ENCODE measurements at regions not wholly inside any gene's neighbourhood (a gene's known extent, or its start where the extent isn't known, plus 50 kb on each side); places are given as distances from the start of the nearest gene placed in this dataset.

DNA sequence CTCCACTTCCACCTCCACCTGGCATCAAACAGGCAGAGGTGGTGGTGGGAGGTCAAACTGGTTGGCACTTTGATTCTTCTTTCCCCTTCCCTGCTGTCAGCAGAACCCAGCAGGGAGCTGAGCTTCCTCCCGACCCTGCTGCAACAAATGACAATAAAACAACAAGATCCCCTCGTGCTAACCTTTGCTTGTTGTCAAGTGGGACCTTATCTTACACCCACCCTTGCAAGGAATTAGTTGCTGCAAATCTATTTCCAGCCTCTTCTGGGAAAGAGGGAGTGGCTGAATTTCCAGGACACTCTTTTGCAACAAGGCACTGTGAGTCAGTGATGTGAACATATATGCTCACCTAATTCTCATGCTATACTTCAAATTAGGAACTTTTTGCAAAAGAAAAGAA, 655.1 kb downstream of the DSC3 start:
- TF ChIP-seq, protein P1, sequence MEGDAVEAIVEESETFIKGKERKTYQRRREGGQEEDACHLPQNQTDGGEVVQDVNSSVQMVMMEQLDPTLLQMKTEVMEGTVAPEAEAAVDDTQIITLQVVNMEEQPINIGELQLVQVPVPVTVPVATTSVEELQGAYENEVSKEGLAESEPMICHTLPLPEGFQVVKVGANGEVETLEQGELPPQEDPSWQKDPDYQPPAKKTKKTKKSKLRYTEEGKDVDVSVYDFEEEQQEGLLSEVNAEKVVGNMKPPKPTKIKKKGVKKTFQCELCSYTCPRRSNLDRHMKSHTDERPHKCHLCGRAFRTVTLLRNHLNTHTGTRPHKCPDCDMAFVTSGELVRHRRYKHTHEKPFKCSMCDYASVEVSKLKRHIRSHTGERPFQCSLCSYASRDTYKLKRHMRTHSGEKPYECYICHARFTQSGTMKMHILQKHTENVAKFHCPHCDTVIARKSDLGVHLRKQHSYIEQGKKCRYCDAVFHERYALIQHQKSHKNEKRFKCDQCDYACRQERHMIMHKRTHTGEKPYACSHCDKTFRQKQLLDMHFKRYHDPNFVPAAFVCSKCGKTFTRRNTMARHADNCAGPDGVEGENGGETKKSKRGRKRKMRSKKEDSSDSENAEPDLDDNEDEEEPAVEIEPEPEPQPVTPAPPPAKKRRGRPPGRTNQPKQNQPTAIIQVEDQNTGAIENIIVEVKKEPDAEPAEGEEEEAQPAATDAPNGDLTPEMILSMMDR (IDR thresholded peaks at IDR 0.05) = no peak
- H3K9me3 ChIP-seq = no peaks in the 10 kb centered on the region
- no peaks in the 10 kb centered on the region for H3K27me3 ChIP-seq
- no peak for ATAC-seq
- H3K4me1 ChIP-seq = no peaks in the 10 kb centered on the region
- no peaks in the 10 kb centered on the region for H3K36me3 ChIP-seq
- no peak overlapping the region for H3K4me3 ChIP-seq
- H3K27ac ChIP-seq = no peak overlapping the region
- DNase-seq = no peak
- intact Hi-C loops (cut with DNase I) = no loop called here

GRCh38 chr18:30386624-30387023, 655.9 kb downstream of the DSC3 start:
- Histone ChIP-seq H3K27ac (no peak overlapping the region), H3K9me3 (no peaks in the 10 kb centered on the region), H3K4me3 (no peak overlapping the region), H3K36me3 (no peaks in the 10 kb centered on the region), H3K4me1 (no peaks in the 10 kb centered on the region), H3K27me3 (no peaks in the 10 kb centered on the region)
- TF ChIP-seq, protein P1 (IDR thresholded peaks at IDR 0.05) = no peak
- ATAC-seq = no peak
- intact Hi-C loops (cut with DNase I) = no loop called here
- DNase-seq = no peak

DNA sequence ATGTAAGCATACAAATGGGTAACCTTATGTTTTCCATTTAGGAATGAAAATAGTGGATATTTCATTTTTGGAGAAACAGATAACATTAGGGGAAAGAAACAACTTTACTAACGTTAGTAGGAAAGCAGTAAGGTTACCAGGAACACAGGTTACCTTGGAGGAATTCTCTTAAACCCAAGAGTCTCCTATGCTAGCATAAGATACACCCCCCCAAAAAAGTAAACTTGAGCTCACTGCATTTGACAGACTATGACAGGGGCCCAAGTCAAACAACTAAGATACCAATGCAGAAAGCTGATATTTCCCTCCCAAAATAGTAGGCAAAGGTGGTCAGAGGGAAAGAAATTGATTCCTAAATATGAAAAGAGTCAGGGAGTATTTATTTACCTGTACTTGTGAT, 656.9 kb downstream of the DSC3 start:
- H3K27ac ChIP-seq = no peak overlapping the region
- H3K9me3 ChIP-seq = no peaks in the 10 kb centered on the region
- no peak for ATAC-seq
- H3K36me3 ChIP-seq = no peaks in the 10 kb centered on the region
- TF ChIP-seq, protein P1 (IDR thresholded peaks at IDR 0.05) = no peak
- H3K4me1 ChIP-seq = no peaks in the 10 kb centered on the region
- no peaks in the 10 kb centered on the region for H3K27me3 ChIP-seq
- DNase-seq = no peak
- H3K4me3 ChIP-seq = no peak overlapping the region
- intact Hi-C loops (cut with DNase I) = no loop called here

GRCh38 chr18:30381826-30382225, 660.7 kb downstream of the DSC3 start:
- no peak overlapping the region for H3K4me3 ChIP-seq
- intact Hi-C loops (cut with DNase I) = no loop called here
- no peak for ATAC-seq
- no peaks in the 10 kb centered on the region for H3K36me3 ChIP-seq
- TF ChIP-seq, protein P1 (IDR thresholded peaks at IDR 0.05) = no peak
- H3K27ac ChIP-seq = no peak overlapping the region
- H3K4me1 ChIP-seq = no peaks in the 10 kb centered on the region
- no peaks in the 10 kb centered on the region for H3K9me3 ChIP-seq
- no peaks in the 10 kb centered on the region for H3K27me3 ChIP-seq
- no peak for DNase-seq

- H3K27me3 ChIP-seq = no peaks in the 10 kb centered on the region
Measured at GRCh38 chr18:30378097-30378496, 664.4 kb downstream of the DSC3 start.

GRCh38 chr18:30376515-30376914, 666.0 kb downstream of the DSC3 start:
- H3K27me3 ChIP-seq = no peaks in the 10 kb centered on the region
- intact Hi-C loops (cut with DNase I) = no loop called here
- H3K4me3 ChIP-seq = no peak overlapping the region
- H3K27ac ChIP-seq = no peak overlapping the region
- no peaks in the 10 kb centered on the region for H3K36me3 ChIP-seq
- TF ChIP-seq, protein P1 (IDR thresholded peaks at IDR 0.05) = no peak
- H3K9me3 ChIP-seq = no peaks in the 10 kb centered on the region
- no peak for DNase-seq
- no peaks in the 10 kb centered on the region for H3K4me1 ChIP-seq
- no peak for ATAC-seq

More at GRCh38 chr18:30378097-30378496, 664.4 kb downstream of the DSC3 start:
- Histone ChIP-seq H3K36me3 (no peaks in the 10 kb centered on the region), H3K27ac (no peak overlapping the region), H3K4me1 (no peaks in the 10 kb centered on the region), H3K9me3 (no peaks in the 10 kb centered on the region), H3K4me3 (no peak overlapping the region)
- TF ChIP-seq, protein P1 (IDR thresholded peaks at IDR 0.05) = no peak
- DNase-seq (no peak), ATAC-seq (no peak)
- intact Hi-C loops (cut with DNase I) = no loop called here

All from upper lobe of right lung (tissue), 1 donor.